ENCODE measurements at regions not wholly inside any gene's neighbourhood (a gene's known extent, or its start where the extent isn't known, plus 50 kb on each side); places are given as distances from the start of the nearest gene placed in this dataset.

GRCh38 chr13:58531614-58532013, 900.1 kb downstream of the PCDH17 start (continued):
- TF ChIP-seq REL (CRISPR knock-in tag; conservative IDR thresholded peaks at IDR 0.05) (no peak), HDAC1 (CRISPR knock-in tag; IDR thresholded peaks at IDR 0.05) (no peak), HNF4A (CRISPR knock-in tag; IDR thresholded peaks at IDR 0.05) (peak; percentile 47; the same call in 1 of the 2 replicates), ZNF292 (CRISPR knock-in tag; IDR thresholded peaks at IDR 0.05; ENCODE audit: borderline replicate concordance, low read depth) (no peak), ASH2L (IDR thresholded peaks at IDR 0.05; ENCODE audit: insufficient read length, low read depth, low read length) (no peak), THYN1 (CRISPR knock-in tag; IDR thresholded peaks at IDR 0.05; ENCODE audit: borderline replicate concordance, low read depth) (no peak), NFAT5 (CRISPR knock-in tag; IDR thresholded peaks at IDR 0.05) (no peak), ZBTB1 (CRISPR knock-in tag; IDR thresholded peaks at IDR 0.05; ENCODE audit: borderline replicate concordance) (no peak), ZNF446 (CRISPR knock-in tag; IDR thresholded peaks at IDR 0.05) (no peak), ZNF75D (CRISPR knock-in tag; IDR thresholded peaks at IDR 0.05; ENCODE audit: borderline replicate concordance) (no peak), TFDP2 (CRISPR knock-in tag; IDR thresholded peaks at IDR 0.05) (no peak), ZNF30 (CRISPR knock-in tag; IDR thresholded peaks at IDR 0.05) (no peak), ZNF142 (CRISPR knock-in tag; IDR thresholded peaks at IDR 0.05) (no peak), SPEN (CRISPR knock-in tag; IDR thresholded peaks at IDR 0.05; ENCODE audit: low read depth) (no peak), FOXA3 (CRISPR knock-in tag; IDR thresholded peaks at IDR 0.05) (peak; percentile 45; the same call in 1 of the 2 replicates), MTF2 (CRISPR knock-in tag; IDR thresholded peaks at IDR 0.05; ENCODE audit: borderline replicate concordance) (no peak), KDM5A (IDR thresholded peaks at IDR 0.05; ENCODE audit: borderline replicate concordance, low read length) (no peak)

Data from HepG2 (cell line).